COLO668 (cell line): ENCODE measurements at regions not wholly inside any gene's neighbourhood (a gene's known extent, or its start where the extent isn't known, plus 50 kb on each side); places are given as distances from the start of the nearest gene placed in this dataset.
"Not testable (repeated sequence)": the region's sequence is repeated elsewhere in the genome, so short reads cannot be mapped to it uniquely, and the experiment has no call there.

Experiments
- DNase-seq: peaks from one replicate; lab custom pipeline; 2025; ENCODE audit not compliant: unreplicated experiment; lab: John Stamatoyannopoulos, UW

DNA sequence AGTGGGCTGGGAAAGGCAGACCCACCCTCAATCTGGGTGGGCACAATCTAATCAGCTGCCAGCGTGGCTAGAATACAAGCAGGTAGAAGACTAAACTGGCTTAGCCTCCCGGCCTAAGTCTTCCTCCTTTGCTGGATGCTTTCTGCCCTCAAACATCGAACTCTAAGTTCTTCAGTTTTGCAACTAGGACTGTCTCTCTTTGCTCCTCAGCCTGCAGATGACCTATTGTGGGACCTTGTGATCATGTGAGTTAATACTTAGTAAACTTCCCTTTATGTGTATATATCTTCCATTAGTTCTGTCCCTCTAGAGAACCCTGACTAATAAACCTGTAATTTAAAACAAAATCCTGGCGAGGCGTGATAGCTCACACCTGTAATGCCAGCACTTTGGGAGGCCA, 51.8 kb upstream of the SLC39A8 start:
- DNase-seq = not testable (repeated sequence)

DNA sequence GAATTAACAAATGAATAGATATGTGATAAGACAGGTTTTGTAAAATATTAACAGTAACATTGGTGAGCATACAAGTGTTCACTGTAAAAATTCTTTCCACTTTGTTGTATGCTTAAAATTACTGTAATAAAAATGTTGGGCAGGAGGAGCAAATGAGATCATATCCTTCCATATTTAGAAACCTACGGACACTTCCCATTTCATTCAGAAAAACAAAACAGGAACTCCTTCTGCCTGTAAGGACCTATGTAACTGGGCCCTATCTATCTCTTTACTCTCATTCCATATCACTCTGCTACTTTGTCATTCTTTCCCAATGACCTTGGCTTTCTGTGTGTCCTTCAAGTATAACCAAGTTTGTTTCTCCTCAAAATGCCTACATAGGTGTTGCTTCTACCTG, 53.7 kb upstream of the SLC39A8 start:
- no peak for DNase-seq

DNA sequence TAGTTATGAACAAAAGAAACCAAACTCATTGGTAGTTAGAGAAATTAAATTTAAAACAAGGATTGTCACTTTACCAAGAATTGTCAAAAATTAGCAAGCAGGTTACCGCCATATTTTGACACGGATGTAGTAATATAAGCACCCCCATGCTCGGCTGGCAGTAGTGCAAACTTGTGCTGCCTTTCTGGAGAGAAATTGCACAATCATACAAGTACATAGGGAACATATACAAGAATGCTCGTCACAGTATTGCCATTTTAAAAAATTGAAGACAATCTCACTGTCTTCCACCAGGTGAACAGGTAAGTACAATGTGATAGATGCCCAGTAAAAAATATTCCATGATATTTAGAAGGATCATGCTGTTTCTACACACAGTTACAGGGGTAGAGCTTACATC, 55.6 kb upstream of the SLC39A8 start:
- no peak for DNase-seq

DNA sequence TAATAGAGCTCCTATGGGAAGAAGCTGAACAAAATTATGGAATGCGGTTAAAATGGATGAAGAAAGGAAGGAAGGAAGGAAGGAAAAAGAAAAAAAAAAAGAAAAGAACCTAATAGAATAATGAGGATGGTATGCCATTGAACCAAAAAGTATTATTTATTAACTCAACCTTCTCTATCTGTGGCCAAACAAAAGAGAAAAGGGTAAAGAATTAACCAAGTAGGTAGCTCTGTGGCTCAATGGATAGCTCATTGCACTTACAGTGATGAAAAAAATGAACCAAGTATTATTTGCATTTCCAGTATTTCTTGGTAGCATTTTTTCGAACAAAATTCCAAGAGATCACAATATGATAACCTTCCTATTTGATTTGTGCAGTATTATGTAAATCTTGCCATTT, 56.9 kb upstream of the SLC39A8 start:
- DNase-seq = no peak

DNA sequence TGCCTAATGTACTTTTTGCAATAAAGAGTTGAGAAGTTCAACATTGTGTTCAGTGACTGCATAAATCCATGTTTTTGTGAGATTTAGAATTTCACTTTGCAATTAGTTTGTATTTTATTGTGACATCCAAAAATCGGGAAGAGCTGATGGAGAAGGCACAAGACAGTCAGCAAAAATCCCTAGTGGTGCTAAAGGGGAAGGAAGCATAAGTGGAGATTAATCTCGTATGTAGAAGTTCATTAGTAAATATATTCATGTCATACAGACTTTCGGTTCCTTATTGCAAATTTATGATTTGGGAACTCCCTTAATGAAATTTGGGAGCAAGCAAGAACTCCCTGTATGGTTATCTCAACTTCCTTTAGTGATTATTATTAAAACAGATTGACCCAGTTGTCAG, 57.8 kb upstream of the SLC39A8 start:
- no peak for DNase-seq

DNA sequence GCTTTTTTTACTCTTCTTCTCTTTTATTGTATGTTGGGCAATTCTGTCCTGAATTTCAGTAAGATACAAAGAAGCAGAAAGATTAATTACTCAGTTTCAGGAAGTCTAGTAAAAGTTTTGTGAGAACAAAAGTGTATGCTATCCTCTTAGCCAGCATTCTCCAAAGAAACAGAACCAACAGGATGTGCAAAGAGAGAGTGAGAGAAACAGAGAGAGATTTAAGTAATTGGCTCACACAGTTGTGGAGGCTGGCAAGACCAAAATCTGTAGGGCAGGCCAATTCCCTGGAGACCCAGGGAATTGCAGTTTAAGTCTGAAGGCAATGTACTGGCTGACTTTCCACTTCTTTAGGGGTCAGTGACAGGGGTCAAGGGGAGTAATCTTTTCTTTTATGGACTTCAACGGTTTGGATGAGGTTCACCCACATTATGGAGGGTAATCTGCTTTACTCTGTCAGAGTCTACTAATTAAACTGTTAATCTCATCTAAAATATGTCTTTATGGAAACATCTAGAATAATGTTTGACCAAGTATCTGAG, 59.2 kb upstream of the SLC39A8 start:
- no peak for DNase-seq

DNA sequence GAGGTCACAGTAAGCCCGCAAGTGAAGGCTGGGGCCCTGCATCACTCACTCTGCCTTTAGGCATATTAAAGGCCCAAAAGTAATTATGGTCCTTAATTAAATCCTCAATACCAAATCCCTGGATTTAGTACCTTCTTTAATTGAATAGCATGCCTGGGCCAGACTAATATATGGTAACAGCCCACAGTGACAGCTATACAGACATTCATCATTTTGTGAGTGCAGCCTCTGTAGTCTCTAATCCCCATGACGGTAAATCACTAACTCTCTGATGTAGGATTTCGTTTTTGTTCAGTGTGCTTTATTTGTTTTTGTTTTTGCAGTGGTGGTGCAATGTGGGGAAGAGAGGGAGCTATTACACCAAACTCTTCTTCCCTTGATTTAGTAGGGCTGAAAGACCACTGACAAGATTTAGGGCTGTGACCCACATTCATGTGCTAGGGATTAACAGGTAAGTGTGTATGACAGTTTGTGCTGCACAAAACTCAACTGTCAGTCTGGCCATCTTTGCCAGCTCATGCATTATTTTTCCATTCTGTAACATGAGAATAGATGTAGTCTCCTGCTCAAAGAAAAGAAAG, 60.6 kb upstream of the SLC39A8 start:
- DNase-seq = no peak

DNA sequence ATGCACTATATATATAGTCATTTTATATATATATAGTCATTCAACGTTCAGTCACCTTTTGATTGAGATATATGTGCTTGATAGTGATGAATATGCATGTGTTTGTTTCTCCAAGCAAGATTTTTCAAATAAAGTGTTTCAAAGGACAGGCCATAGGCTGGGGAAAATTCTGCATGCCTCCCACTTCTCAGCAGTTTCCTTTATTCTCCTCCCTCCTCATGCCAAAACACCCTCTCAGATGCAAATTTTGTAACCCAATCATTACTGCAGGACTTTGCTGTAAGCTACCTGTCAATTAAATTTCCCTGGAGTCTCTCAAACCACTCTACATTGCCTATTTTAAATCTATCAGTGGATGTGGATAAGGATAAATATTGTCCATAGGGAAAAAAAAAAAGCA, 65.6 kb upstream of the SLC39A8 start:
- DNase-seq = not testable (repeated sequence)

DNA sequence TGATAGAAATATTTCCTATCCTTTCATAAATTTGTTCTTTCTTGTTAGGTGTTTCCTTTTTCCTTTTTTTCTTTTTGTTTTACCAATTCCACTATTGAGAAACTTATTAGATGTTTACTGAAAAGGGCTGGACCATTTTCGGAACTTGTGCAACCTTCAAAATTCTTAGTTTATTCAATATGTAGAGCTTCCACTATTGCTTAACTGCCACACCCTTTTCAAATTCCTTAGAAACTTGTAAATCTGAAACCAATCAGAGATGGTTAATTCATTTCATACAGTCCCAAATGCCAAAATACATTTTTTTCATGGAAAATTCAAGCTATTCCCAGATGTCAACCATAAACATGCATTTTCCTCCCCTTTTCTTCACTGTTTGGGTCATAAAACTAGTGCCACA, 66.1 kb upstream of the SLC39A8 start:
- no peak for DNase-seq

DNA sequence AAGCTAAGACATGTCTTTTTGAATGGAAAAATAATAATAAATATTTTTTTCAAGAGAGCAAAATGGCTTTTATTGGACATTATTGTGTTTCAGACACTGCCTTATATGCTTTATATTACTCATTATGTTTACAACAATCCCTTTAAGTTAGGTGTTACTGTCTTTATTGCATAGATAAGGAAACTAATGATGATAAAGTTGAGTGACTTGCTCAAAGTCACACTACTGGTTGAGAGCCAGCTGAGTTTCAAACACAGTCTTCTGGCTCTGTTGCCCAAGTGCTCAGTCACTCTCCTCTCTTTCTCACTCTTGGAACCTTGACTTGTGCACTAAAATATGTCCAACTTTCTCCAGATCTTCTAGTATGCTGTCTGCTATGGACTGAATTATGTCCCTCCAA, 71.5 kb upstream of the SLC39A8 start:
- DNase-seq = no peak

DNA sequence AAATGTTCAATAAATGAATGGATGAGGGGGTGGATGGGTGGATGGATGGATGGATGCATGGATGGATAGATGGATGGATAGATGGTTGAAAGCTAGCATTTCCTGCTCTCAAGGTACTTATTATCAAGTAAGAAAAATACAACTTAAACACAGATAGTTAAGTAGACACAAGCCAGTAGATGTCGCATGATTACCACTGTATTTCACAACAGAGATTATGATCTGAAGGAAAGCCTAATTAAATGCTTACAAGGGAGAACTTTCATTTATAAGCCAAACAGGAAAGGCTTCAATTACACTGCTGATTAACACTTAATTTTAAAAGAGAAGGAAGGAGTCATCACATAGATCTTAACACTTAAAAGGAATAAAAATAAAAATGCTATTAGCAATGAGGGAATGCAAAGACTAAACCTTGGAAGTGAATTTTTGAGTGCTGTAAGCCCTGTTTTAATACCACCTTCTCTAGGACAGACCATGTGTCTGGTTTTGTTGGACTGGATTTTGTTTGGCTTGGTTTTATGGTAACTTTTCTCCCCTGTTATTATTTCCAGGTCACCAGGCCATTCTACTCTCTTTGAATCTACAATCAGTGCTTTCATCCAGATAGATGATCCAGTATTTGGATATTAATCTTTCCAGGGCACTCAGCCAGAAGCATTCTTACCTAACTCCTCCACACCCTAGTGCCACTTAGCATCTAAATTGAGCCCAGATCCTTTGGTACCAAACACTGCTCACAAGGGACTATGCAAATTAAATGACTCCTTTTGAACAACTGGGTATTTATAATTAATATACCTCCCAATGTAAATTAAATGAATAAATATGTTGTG, 75.5 kb upstream of the SLC39A8 start:
- DNase-seq = no peak

DNA sequence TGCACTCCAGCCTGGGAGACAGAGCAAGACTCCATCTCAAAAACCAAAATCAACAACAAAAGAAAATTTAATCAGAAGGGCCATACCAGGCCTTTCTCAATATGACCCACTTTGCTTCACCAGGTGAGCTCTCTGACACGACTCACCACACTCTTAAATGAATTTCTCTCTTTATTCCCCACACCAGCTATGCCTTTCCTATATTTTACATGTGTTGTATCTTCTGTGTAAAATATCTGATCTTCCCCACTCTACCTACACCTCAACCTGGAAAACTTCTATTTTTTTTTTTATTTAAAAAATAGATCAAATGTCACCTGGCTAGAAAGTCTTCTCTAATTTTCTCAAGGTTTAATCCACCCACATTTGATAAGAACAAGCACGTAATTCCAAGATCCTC, 77.6 kb upstream of the SLC39A8 start:
- no peak for DNase-seq

DNA sequence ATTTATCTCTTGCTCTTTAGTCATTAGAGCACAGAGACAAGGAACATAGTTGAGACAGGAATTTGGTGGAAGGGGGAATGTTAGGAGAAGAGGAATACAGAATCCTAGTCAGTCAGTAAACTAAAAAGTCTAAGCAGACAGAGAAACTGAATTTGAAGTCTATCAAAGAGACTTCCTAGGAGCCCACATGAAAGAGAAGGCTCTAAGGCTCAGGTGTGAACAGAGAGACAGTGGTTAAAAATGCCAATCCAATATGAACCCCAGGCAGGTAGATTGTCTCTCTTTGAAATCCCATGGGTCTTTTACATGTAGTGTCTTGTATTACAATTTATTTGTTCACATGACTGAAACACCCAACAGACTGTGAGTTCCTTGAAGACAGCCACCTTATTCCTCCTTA, 77.8 kb upstream of the NFKB1 start:
- no peak for DNase-seq

DNA sequence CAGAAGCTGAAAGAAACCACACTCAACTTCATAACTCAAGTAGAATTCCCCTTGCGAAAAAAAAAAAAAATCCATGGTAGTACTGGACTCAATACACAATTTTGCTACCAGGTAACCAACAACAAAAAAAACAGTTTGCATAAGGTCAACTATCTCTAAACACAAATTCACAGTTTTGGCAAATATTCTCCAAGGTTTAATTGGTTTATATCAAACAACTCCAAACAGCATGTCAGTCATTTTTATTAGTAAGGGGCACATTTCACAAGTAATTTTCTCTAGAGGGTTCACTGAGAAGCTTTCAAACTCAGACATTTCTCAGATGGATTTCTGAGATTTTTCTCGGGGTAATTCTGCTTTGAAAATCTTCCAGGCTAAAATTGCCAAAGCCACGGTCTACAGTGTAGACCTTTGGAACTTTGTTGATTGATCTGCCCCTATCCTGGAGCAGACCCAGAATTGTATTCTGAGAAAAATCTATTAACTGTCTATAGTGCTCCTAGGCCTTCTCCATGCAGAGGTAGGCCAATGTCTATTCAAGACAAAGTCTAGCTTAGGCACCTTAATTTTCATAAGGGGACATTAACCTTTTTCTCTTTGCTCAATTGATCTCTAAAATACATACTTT, 73.7 kb upstream of the NFKB1 start:
- no peak for DNase-seq

DNA sequence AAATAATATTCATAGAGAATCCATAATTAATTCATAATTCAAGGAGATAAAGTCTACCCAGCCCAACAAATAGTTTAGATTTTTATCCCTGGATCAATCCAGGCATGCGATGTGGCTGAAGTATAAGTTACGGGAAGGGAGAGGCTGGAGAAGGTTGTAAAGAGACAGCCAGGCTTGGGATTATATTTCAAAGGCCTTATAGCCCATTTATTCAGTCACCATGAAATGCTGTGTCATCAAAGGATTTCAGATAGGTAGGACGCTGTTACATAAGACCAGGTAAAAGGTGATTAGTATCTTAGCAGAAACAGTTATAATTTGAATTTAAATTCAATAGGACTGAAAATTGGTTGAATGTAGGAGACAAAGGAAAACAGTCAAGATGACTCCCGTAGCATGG, 73.0 kb upstream of the NFKB1 start:
- DNase-seq = no peak

DNA sequence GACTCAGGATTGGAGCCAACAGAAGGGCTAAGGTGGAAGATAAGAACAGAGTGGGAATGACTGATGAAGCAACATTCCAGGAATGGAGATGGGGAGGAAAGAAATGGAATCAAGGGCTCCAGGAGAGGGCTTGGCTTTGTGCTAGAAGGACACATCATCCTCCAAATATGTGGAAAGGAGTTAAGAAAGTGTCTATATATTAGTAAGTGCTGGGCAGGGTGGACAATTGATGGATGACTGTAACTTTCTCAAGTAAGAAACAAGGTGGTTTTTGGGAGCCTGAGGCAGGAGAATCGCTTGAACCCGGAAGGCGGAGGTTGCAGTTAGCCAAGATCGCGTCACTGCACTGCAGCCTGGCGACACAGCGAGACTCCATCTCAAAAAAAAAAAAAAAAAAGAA, 71.6 kb upstream of the NFKB1 start:
- DNase-seq = no peak

DNA sequence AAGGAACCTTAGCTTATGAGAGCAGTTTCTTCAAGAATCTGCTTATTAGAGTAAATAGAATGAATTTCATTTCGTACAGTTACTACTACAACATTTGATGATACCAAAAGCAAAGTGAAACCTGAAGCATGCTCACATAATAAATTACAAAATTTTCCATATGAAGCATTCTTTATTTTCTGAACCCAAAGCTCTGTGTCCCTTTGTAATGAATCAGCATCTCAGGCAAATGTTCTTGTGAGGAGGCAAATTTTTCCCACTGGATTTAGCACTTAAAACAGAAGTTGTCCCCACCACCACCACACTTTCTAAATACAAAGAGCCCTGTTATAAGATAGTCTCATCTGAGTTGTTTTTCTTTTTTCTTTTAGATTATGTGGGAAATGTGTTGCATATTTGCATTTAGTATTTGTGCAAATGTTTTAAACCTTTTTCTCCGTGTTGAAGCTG, 70.7 kb upstream of the NFKB1 start:
- no peak for DNase-seq

DNA sequence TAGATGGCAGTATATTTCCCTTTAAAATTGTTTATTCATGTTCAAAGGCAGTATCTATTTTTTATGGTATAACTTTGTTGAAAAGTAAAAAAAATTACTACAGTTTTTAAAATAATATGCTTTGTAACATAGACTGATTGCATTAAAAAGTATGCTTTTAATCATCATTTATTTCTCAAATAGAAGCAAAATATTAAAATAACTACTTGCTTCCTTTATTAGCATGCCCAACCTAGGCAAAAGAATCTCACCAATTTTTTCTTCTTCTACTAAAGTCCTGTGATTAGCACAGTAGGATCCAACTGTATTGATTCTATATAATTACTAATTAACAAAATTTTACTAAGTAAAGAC, 69.6 kb upstream of the NFKB1 start:
- no peak for DNase-seq

DNA sequence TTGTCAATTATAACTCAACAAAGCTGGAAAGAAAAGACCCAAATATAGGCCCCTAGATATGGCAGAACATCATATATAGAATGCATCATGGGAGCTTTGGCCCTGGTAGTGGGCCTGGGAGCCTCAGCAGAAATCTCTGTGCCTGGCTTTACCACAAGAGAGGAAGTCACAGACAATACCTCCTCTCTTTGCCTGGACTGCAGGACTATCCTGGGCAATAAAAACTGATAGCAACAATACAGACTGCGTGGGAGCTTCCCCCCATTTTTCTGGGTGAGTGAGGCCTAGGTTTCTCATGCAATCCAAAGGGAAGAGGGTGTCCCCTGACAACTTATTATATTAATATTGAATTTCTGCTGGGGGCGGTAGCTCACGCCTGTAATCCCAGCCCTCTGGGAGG, 64.0 kb upstream of the NFKB1 start:
- no peak for DNase-seq

DNA sequence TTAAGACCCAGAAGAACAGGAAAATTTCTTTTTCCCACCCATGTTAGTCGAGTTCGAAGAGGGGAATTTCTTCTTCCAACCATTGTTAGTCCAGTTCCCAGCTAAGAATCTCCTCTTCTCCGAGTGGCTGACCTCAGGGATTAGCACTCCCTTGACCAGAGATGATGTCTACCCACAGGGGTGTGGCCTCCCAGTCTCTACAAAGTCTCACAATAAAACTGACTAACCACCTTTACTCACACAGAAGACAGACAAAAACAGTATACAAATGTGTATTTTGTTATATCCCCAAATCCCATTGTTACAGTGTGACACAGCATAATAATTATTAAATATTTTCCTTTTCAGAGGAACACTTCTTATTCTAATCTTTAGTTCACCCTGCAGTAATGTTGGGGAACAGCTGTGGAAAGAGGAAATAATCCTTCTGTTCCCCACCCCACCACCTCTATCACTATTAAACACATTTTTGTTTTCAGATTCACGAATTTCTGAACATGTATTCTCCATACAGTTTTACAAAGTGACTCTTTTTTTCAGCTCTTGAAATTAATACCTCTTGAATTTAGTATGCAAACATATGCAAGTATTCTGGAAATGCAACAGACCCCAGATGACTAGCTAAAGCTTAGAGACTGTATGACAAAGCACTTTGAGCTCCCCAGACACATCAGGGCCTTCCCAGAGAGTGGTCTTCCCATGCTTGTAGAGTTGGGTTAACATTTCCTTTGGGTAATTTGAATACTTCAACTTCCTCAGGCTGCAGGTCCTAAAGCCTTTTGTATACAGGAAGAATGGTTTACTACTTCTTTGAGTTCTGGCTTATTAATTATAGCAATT, 62.5 kb upstream of the NFKB1 start:
- DNase-seq = no peak

DNA sequence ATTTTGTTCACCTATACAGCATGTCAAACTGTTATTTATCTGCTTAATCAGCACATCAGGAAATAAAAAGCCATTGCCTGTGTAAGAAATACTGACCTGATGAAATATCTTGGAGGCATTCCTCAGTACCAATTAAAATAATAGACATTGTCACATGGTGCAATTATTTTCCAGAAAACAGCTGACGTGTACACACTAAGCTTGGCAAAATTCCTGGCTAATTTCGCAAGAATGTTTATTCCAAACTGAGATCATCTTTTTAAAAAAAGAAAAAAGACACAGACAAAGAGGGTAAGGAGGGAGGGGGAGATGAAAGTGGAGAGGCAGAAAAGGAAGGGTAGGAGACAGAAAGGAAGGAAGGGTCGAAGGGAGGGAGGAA, 61.9 kb upstream of the NFKB1 start:
- no peak for DNase-seq
